ENCODE measurements at regions not wholly inside any gene's neighbourhood (a gene's known extent, or its start where the extent isn't known, plus 50 kb on each side); places are given as distances from the start of the nearest gene placed in this dataset.

DNA sequence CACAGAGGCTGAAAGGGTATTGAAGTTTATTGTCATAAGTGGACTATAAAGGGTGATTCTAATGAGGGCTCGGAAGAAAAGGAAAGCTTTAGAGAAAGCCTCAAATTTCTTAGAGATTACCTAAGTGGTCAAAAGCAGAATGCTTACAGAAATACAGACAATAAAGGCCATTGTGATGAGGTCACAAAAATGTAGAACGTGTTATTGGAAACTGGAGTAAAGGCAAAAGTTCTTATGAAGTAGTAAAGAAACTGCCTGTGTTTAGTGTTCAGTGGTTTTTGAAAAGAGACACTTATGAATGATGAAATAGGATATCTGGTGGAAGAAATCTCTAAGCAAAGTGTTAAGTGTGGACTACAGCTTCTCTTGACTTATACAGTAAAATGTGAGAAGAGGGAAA is 726.9 kb downstream of the DNAH5 start:
- Histone ChIP-seq H3K27me3 (no peaks in the 10 kb centered on the region), H3K36me3 (no peaks in the 10 kb centered on the region), H3K4me1 (no peaks in the 10 kb centered on the region), H3K4me3 (no peak overlapping the region), H3K27ac (replicated peaks in 1 of 4) (no peak overlapping the region), H3K9me3 (no peaks in the 10 kb centered on the region)
- TF ChIP-seq EP300 (IDR thresholded peaks at IDR 0.05) (no peak), CTCF (IDR thresholded peaks at IDR 0.05) (no peak)
- no peak for DNase-seq (ENCODE audit: extremely low spot score)
- intact Hi-C loops (cut with DNase I): no loop called here
- 64% methylated on average over 2 of the region's 2 CpGs for WGBS

- TF ChIP-seq EP300 (IDR thresholded peaks at IDR 0.05): no peak
- no peak for TF ChIP-seq POLR2AphosphoS5 (IDR thresholded peaks at IDR 0.05)
- no peak for TF ChIP-seq CTCF (IDR thresholded peaks at IDR 0.05)
- no peak for TF ChIP-seq POLR2A (IDR thresholded peaks at IDR 0.05; ENCODE audit: low read depth)
- DNase-seq (ENCODE audit: extremely low spot score): no peak
- Histone ChIP-seq H3K36me3 (no peaks in the 10 kb centered on the region), H3K4me3 (no peak overlapping the region), H3K27me3 (no peaks in the 10 kb centered on the region), H3K4me1 (no peaks in the 10 kb centered on the region), H3K27ac (replicated peaks in 1 of 4) (no peak overlapping the region), H3K9me3 (no peaks in the 10 kb centered on the region)
- intact Hi-C loops (cut with DNase I): no loop called here
Observed at GRCh38 chr5:13215806-13216205, 728.7 kb downstream of the DNAH5 start.

DNA sequence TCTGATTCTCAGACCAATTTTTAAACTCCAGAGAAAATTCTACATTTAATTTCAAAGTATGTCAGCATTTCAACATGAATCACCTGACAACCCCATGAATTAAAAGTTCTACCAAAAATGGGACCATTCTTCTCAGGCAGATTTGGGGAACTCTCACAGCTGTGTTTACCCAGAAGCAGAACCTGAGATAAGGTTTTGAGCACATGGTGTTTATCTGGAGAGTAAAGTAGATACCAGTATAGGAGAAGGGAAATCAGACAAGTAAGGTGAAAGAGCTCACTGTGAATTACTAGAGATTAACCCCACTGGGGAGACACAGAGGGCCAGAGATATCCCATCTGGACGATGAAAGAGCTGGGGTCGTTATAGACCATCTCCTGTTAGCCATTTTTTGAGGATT is 729.1 kb downstream of the DNAH5 start:
- Histone ChIP-seq H3K36me3 (no peaks in the 10 kb centered on the region), H3K9me3 (no peaks in the 10 kb centered on the region), H3K27ac (replicated peaks in 1 of 4) (no peak overlapping the region), H3K4me3 (no peak overlapping the region), H3K27me3 (no peaks in the 10 kb centered on the region), H3K4me1 (no peaks in the 10 kb centered on the region)
- no peak for TF ChIP-seq EP300 (IDR thresholded peaks at IDR 0.05)
- TF ChIP-seq POLR2A (IDR thresholded peaks at IDR 0.05; ENCODE audit: low read depth): no peak
- no peak for TF ChIP-seq POLR2AphosphoS5 (IDR thresholded peaks at IDR 0.05)
- TF ChIP-seq CTCF (IDR thresholded peaks at IDR 0.05): no peak
- no peak for DNase-seq (ENCODE audit: extremely low spot score)
- intact Hi-C loops (cut with DNase I): no loop called here
- 29% methylated on average over 2 of the region's 2 CpGs for WGBS

- TF ChIP-seq POLR2AphosphoS5 (IDR thresholded peaks at IDR 0.05): no peak
- no peak for TF ChIP-seq CTCF (IDR thresholded peaks at IDR 0.05)
- TF ChIP-seq EP300 (IDR thresholded peaks at IDR 0.05): no peak
- no peak for TF ChIP-seq POLR2A (IDR thresholded peaks at IDR 0.05; ENCODE audit: low read depth)
- Histone ChIP-seq H3K4me3 (no peak overlapping the region), H3K27ac (replicated peaks in 1 of 4) (no peak overlapping the region), H3K36me3 (no peaks in the 10 kb centered on the region), H3K4me1 (no peaks in the 10 kb centered on the region), H3K27me3 (no peaks in the 10 kb centered on the region), H3K9me3 (no peaks in the 10 kb centered on the region)
- intact Hi-C loops (cut with DNase I): no loop called here
- no peak for DNase-seq (ENCODE audit: extremely low spot score)
- WGBS: 9% methylated on average over 1 of the region's 1 CpG
Observed at GRCh38 chr5:13214182-13214581, 730.3 kb downstream of the DNAH5 start.

DNA sequence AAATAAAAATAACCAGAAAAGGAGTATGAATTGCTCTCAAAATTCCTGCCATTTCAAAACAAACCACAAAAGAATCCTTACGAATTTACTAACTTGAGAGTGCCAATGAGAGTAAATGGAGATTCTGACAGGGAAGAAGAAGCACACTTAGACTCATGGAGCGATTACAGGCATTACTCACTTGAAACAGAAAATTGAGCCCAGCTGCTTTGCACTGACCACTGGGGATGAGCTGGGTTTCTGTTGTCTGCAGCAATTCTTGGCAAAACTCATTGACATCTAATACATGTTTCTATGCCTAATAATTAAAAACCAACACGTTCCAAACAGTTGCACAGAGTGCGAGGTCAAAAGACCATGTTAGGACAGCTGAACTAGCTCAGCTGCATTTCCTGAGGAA is 731.6 kb downstream of the DNAH5 start:
- Histone ChIP-seq H3K27ac (replicated peaks in 1 of 4) (no peak overlapping the region), H3K4me1 (no peaks in the 10 kb centered on the region), H3K4me3 (no peak overlapping the region), H3K9me3 (no peaks in the 10 kb centered on the region), H3K36me3 (no peaks in the 10 kb centered on the region), H3K27me3 (no peaks in the 10 kb centered on the region)
- TF ChIP-seq POLR2AphosphoS5 (IDR thresholded peaks at IDR 0.05) (no peak), EP300 (IDR thresholded peaks at IDR 0.05) (no peak), CTCF (IDR thresholded peaks at IDR 0.05) (no peak), POLR2A (IDR thresholded peaks at IDR 0.05; ENCODE audit: low read depth) (no peak)
- no peak for DNase-seq (ENCODE audit: extremely low spot score)
- intact Hi-C loops (cut with DNase I): no loop called here
- 64% methylated on average over 4 of the region's 4 CpGs for WGBS

All from esophagus muscularis mucosa (tissue), 4 donors.